GM21529 (cell line): ENCODE measurements at regions not wholly inside any gene's neighbourhood (a gene's known extent, or its start where the extent isn't known, plus 50 kb on each side); places are given as distances from the start of the nearest gene placed in this dataset.
"Not testable (repeated sequence)": the region's sequence is repeated elsewhere in the genome, so short reads cannot be mapped to it uniquely, and the experiment has no call there.

Source experiments
- ATAC-seq: cut with Tn5 transposase; IDR thresholded peaks from one replicate; pipeline ENCODE4 v1.9.1; 2021; ENCODE audit not compliant: unreplicated experiment

- no peak for ATAC-seq
Observed at GRCh38 chr2:194603429-194603828, 1053.6 kb upstream of the SLC39A10 start.

DNA sequence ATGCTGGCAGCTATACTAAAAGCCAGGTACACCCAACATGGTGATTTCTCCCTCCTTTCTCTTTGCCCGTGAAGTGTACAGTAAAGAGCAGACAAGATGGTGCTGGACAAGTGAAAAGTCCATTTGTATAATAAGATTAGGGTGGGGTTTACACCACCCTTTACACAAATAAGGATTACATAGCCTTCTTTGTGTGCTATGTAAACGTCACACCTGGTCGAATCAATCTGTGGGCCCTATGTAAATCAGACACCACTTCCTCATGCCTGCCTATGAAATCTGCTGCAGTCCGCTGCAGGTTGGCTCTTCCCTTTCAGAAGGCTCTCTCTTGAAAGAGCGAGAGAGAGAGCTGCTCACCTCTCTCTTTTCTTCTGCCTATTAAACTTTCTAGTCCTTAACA, 1054.3 kb upstream of the SLC39A10 start:
- no peak for ATAC-seq

GRCh38 chr2:194591192-194591591, 1065.8 kb upstream of the SLC39A10 start:
- ATAC-seq: no peak

DNA sequence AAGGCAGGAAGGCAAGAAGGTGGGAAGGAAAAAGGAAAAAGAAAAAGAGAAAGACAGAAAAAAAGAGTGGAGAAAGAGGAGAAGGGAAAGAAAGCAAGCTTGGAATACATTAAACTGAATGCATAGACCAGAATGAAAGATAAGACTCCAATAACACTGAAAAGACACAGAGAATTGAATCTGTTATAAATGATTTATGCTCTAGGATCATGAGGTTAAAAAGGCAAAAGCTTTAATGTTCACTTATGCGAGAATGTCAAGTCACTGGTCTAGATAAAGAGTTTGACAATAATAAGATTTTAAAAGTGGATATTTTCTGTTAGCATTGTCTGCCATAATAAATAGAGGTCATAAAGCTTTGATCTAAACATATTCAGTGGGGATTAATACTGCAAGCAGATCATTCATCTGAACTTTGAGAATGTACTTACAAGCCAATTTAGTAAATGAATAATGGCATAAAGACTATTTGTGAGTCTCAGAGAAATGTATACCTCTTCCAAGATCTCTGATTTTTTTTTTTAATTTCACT, 1069.2 kb upstream of the SLC39A10 start:
- ATAC-seq: no peak

DNA sequence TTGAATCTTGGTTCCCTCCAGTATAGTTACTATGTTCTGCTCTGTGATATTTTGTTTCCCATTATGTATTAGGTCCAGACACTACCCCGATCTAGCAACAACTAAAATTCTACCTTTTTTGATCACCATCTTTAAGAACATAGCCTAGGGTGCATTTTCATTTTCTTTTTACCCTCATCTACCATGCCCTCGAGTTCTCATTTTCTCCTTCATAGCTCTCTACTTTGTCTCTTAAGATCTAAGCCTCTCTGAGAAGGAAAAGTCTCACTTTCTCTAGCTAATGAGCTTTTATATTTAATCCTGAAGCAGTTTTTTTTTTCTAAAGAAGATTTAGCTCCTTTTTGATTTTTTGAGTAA, 1089.4 kb upstream of the SLC39A10 start:
- peak; percentile 53 for ATAC-seq

DNA sequence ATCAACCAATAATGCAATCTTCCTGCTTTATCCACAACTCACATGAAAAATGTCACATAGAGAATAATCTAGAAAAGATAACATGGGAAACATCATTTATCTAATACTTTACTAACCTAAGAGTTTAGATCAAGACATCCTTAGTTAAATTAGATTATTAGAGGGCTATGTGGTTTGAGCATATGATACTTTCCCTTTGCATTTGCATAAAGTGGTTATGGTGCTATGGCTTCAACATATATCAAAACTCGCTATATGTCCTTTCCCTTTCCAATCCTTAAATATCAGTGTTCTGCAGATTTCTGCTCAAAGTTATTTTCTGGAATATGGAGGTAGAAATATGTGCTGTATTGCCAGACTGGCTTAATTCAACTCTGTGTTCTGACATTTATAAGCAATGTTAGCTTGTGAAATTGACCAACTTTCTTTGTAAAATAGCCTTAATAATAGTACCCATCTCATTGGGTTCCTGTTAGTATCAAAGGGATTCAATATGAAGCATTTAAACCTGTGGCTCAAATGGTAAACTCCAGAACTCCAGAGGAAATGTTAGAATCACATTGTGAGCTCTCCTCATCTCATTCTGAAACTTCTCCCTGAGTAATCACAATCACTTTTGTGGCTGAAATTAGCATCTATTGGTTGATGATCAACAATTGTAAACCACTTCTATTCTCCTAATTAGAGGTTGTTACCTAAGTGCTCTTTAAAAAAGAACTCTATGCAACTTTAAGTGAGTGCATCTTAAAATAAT, 1089.9 kb upstream of the SLC39A10 start:
- peak; percentile 78 for ATAC-seq

- no peak for ATAC-seq
Observed at GRCh38 chr2:194564422-194564821, 1092.6 kb upstream of the SLC39A10 start.

DNA sequence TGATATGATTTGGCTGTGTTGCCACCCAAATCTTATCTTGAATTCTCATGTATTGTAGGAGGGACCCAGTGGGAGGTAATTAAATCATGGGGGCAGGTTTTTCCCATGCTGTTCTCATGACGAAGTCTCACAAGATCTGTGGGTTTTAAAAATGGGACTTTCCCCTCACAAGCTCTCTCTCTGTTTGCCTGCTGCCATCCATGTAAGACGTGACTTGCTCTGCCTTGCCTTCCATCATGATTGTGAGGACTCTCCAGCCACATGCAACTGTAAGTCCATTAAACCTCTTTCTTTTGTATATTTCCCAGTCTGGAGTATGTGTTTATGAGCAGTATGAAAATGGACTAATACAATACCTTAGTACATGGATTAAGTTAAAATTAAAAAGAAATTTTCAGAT, 1094.7 kb upstream of the SLC39A10 start:
- ATAC-seq: no peak

DNA sequence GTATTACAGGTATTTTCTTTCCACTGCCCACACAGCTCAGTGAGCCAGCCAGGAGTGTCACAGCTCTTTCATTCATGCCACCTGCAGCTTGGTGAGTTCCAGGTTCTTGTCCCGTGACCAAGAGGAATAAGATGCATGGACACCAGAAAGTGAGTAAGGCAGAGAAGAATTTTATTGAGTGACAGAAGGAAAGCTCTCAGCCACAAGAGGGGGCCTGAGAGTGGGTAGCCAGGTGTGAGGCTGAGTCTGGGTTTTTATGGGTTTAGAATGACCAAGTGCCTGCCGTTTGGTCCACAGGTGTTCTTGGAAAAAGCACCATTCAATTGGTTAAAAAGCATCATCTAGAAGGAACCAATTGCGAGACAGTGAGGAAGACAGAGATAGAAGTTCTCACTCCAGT, 1097.1 kb upstream of the SLC39A10 start:
- ATAC-seq: no peak

DNA sequence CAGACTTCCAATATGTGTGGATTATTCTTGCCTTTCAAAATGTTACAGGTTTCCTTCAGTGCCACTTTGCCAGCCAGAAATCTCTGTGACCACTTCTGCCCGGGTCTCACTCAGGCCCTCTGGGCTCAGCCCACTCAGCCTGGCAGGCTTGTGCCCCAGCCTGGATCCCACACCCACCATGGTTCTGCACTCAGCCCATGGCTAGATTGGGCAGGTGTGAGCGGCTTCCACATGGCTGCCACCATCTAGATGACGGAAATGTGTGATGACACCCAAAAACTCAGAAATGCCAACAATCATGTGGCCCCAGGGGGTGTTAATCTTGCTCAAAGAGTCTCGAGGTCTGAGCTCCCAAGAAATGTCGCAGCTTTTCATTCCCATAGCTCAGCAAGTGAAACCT, 1097.5 kb upstream of the SLC39A10 start:
- ATAC-seq: no peak

DNA sequence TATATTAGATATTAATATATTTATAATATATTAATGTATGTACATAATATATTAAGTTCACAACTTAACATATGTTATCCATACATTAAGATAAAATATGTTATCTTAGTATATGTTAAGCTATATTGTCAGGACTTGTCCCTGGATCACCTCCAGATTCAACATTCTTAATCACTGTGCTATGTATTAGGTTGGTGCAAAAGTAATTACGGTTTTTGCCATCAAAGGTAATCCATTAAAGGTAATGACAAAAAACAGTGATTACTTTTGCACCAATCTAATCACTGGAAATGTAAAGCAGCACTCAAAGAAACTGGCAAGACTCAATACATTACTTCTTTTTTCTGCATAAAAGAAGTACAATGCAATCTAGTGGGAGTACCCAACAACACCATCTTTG, 1099.0 kb upstream of the SLC39A10 start:
- no peak for ATAC-seq

DNA sequence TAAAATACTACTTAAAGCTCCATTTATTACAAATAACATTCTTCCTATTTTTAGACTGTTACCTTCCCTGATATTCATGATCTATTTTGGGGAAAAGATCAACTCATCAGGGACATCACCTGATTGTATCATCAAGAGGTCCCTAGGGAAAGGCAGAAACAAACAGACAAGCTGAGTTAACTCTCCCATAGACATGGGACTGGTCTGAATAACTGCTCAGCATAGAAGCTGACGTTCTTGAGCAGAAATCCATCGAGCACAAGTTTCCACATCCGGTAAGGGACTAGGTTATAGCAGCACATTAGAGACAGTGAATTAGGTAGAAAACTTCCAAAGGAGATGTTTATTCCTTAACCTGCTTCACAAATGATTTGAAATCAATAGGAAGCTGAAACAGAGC, 1100.4 kb upstream of the SLC39A10 start:
- ATAC-seq: no peak

GRCh38 chr2:194553980-194554379, 1103.0 kb upstream of the SLC39A10 start:
- no peak for ATAC-seq

GRCh38 chr2:194550702-194551101, 1106.3 kb upstream of the SLC39A10 start:
- ATAC-seq: no peak

GRCh38 chr2:194549387-194549786, 1107.6 kb upstream of the SLC39A10 start:
- no peak for ATAC-seq

GRCh38 chr2:194545978-194546377, 1111.0 kb upstream of the SLC39A10 start:
- ATAC-seq: no peak

DNA sequence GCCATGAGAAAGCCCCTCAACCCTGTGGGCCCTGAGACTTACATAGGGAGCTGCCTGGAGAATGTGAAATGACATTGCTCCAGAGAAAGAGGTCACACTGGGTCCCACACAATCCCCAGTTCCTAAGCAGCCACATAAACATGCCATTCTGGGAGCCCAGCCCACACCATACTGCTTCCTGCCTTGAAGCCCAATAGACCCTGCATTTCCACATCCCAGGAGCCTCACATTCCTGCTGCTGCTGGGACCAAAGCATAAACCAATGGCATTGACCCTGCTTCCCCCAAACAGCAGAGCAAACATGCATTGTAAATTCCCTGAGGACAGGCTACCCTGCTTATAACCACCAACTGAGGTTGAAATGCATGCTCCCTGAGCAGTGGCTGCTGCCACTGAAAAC, 1117.6 kb upstream of the SLC39A10 start:
- ATAC-seq: no peak

GRCh38 chr2:194526121-194526520, 1130.9 kb upstream of the SLC39A10 start:
- no peak for ATAC-seq

- no peak for ATAC-seq
Observed at GRCh38 chr2:194514281-194514680, 1142.7 kb upstream of the SLC39A10 start.

- ATAC-seq: not testable (repeated sequence)
Observed at GRCh38 chr2:194511070-194511469, 1146.0 kb upstream of the SLC39A10 start.

- not testable (repeated sequence) for ATAC-seq
Observed at GRCh38 chr2:194504876-194505275, 1152.2 kb upstream of the SLC39A10 start.

DNA sequence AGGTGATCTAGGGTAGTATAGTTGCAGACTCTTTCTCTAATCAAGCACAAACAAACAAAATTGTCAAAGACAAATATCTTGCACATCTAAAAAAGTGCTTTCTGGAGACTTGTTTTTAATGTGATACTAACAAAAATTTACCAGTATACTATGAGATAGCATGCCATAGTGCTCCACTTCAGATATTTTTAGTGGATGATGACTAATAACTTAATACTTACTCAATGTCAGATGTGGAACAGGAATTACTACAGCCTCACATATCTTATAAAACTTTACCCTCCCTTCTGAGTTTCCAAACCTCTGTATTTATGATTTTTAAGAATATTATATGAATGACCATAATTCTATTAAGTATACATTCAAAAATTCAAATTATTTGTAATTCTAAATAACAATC, 1162.0 kb upstream of the SLC39A10 start:
- ATAC-seq: no peak

GRCh38 chr2:194494401-194494800, 1162.6 kb upstream of the SLC39A10 start:
- no peak for ATAC-seq
